ENCODE measurements at regions not wholly inside any gene's neighbourhood (a gene's known extent, or its start where the extent isn't known, plus 50 kb on each side); places are given as distances from the start of the nearest gene placed in this dataset.

- TF ChIP-seq POLR2A (IDR thresholded peaks at IDR 0.05) (no peak), CTCF (IDR thresholded peaks at IDR 0.05) (no peak)
Observed at GRCh38 chr18:69205925-69206324, 194.8 kb upstream of the DOK6 start.

Measured in breast epithelium (tissue), 3 donors.